ENCODE measurements at regions not wholly inside any gene's neighbourhood (a gene's known extent, or its start where the extent isn't known, plus 50 kb on each side); places are given as distances from the start of the nearest gene placed in this dataset.
A peak's percentile ranks its signal among the peaks of the same experiment; 100 is the strongest.
"Not testable (repeated sequence)": the region's sequence is repeated elsewhere in the genome, so short reads cannot be mapped to it uniquely, and the experiment has no call there.

GRCh38 chr10:133785846-133786602, 159.4 kb upstream of the FRG2B start:
- H3K27ac ChIP-seq = not testable (repeated sequence)
- TF ChIP-seq, protein P1, sequence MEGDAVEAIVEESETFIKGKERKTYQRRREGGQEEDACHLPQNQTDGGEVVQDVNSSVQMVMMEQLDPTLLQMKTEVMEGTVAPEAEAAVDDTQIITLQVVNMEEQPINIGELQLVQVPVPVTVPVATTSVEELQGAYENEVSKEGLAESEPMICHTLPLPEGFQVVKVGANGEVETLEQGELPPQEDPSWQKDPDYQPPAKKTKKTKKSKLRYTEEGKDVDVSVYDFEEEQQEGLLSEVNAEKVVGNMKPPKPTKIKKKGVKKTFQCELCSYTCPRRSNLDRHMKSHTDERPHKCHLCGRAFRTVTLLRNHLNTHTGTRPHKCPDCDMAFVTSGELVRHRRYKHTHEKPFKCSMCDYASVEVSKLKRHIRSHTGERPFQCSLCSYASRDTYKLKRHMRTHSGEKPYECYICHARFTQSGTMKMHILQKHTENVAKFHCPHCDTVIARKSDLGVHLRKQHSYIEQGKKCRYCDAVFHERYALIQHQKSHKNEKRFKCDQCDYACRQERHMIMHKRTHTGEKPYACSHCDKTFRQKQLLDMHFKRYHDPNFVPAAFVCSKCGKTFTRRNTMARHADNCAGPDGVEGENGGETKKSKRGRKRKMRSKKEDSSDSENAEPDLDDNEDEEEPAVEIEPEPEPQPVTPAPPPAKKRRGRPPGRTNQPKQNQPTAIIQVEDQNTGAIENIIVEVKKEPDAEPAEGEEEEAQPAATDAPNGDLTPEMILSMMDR (IDR thresholded peaks at IDR 0.05) = peak; percentile 38

DNA sequence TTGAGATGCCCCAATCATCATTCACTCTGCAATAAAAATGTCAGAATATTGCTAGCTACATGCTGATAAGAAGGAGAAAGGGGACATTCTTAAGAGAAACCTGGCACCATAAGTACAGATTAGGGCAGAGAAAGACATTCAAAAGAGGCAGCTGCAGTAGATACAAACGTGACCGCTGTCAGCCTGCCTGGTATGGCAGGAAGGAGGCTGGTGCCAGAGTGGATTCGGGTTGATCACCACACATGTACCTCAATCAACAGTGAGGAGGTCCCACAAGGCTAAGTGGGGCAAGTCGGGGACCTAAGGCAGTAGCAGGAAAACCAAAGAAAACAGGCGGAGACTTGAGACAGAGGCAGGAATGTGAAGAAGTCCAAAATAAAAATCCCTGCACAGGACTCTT, 158.6 kb upstream of the FRG2B start:
- H3K27ac ChIP-seq = not testable (repeated sequence)

DNA sequence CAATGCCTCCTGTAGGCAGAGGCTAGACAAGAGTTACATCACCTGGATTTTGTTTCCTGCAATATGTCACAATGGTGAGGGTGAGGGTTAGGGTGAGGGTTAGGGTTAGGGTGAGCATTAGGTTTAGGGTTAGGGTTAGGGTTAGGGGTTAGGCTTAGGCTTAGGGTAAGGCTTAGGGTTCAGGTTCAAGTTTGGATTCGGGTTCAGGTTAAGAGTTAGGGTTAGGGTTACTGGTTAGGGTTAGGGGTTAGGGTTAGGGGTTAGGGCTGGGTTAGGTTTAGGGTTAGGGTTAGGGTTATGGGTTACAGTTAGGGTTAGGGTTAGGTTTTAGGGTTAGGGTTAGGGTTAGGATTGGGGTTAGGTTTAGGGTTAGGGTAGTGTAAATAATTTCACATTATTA, 138.7 kb upstream of the FRG2B start:
- H3K27ac ChIP-seq = not testable (repeated sequence)

- not testable (repeated sequence) for H3K27ac ChIP-seq
Observed at GRCh38 chr10:133764823-133765209, 138.2 kb upstream of the FRG2B start.

DNA sequence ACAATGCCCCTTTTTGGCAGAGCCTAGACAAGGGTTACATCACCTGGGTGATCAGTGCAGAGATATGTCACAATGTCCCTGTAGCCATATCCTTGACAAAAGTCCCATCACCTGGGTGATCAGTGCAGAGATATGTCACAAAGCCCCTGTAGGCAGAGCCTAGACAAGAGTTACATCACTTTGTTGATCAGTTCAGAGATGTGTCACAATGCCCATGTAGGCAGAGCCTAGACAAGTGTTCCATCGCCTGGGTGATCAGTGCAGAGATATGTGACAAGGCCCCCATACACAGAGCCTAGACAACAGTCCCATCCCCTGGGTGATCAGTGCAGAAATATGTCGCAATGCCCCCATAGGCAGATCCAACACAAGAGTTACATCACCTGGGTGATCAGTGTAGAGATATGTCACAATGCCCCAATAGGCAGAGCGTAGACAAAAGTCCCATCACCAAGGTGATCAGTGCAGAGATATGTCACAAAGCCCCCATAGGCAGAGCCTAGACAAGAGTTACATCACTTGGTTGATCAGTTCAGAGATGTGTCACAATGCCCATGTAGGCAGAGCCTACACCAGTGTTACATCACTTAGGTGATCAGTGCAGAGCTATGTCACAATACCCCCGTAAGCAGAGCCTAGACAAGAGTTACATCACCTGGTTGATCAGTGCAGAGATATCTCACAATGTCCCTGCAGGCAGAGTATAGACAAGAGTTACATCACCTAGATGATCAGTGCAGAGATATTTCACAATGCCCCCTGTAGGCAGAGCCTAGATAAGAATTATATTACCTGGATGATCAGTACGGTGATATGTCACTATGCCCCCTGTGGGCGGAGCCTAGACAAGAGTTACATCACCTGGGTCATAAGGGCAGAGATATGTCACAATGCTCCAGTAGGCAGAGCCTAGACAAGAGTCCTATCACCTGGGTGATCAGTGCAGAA, 137.6 kb upstream of the FRG2B start:
- H3K27ac ChIP-seq = not testable (repeated sequence)

- not testable (repeated sequence) for H3K27ac ChIP-seq
Observed at GRCh38 chr10:133763190-133763589, 136.6 kb upstream of the FRG2B start.

DNA sequence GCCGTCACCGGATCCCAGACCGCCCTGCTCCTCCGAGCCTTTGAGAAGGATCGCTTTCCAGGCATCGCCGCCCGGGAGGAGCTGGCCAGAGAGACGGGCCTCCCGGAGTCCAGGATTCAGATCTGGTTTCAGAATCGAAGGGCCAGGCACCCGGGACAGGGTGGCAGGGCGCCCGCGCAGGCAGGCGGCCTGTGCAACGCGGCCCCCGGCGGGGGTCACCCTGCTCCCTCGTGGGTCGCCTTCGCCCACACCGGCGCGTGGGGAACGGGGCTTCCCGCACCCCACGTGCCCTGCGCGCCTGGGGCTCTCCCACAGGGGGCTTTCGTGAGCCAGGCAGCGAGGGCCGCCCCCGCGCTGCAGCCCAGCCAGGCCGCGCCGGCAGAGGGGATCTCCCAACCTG, 127.0 kb upstream of the FRG2B start:
- not testable (repeated sequence) for H3K27ac ChIP-seq
